Choroid plexus epithelial cell (primary cell): ENCODE measurements at regions not wholly inside any gene's neighbourhood (a gene's known extent, or its start where the extent isn't known, plus 50 kb on each side); places are given as distances from the start of the nearest gene placed in this dataset.
"Not testable (repeated sequence)": the region's sequence is repeated elsewhere in the genome, so short reads cannot be mapped to it uniquely, and the experiment has no call there.

ENCODE experiments used
- DNase-seq: peaks from one replicate; pipeline ENCODE4 v3.0.0-alpha.2; 2010; ENCODE audit warnings: low read depth
- H3K4me3 ChIP-seq: 2 replicates; pipeline ENCODE4 v1.5.1; 2011; ENCODE audit warnings: low read depth, mild to moderate bottlenecking, control low read depth, low read length, moderate library complexity
- CTCF ChIP-seq: conservative IDR thresholded peaks from 2 replicates; pipeline ENCODE4 v1.5.1; 2011; ENCODE audit warnings: low read depth, mild to moderate bottlenecking, control low read depth, inconsistent platforms, low read length, moderate library complexity

DNA sequence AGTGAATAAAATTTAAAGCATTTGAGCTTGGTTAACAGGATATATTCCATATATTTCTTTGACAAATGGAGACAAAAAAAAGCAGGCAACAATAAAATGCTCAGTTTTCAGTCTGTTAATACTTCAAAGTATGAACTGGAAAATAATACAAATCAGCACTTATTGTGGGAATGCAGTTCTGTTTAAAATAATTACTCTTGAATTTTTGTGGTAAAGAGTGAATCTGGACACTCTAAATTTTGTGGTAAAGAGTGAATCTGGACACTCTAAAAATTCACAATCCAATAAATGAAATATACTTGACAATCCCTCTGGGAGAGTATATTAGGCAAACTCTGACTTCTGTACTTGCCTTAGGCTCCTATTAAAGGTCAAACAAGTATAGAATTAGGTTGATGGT is 141.9 kb upstream of the RASA1 start:
- no peak for DNase-seq
- TF ChIP-seq CTCF = no peak

GRCh38 chr5:87126869-87127268 is 140.8 kb upstream of the RASA1 start:
- no peak overlapping the region for H3K4me3 ChIP-seq
- DNase-seq = no peak
- TF ChIP-seq CTCF = no peak

More for the DNA sequence above, 141.9 kb upstream of the RASA1 start:
- no peak overlapping the region for H3K4me3 ChIP-seq

DNA sequence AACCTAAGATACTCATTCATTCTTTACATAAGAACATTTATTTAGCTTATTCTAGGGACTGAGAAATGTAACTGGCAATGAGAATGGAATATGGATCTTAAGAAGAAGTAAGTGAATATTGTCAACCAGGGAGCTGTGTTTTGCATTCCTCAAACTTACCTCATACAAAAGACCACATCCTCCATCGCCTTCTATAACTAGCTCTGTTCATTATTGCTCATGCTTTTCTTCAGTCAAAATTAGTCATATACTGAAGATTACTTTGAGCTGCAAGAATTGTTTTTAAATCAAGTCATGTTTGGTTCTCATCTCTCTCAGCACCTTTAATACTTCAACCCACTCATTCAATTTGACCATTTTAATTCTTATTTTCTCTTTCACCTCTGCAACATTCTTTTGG is 140.3 kb upstream of the RASA1 start:
- DNase-seq = peak; percentile 59
- TF ChIP-seq CTCF = no peak
- no peak overlapping the region for H3K4me3 ChIP-seq

DNA sequence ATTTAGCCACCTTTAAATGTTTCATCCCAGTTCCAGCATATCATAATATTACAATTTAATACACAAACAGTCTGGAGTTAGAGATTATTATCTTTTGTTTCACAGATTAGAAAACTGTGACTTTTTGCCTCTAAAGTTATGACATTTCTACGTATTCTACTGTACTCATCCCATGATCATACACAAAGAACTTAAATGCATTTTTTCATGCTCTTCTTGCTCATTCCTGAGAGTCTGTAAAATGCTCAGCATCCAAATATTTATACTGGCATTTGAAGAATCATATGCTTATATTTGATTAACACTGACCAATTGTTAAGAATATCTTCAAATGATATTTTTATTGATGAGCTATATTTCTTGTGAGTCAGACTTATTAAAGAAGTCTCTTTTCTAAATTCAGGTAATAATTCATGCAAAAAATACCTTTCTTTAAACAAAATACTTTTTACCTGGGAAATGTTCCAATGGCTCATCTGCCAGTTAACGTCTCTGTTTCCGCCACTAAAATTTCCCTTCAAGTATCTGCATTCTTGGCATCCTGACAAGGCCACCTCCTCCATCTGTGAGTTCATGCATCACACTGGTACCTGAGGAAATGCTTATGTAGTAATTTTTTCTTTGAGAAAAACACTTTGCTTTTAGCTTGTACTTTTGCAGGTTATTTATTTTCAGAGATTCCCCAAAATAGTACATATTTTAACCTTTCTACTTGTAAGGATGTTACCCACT is 139.6 kb upstream of the RASA1 start:
- TF ChIP-seq CTCF = no peak
- no peak overlapping the region for H3K4me3 ChIP-seq
- DNase-seq = peak; percentile 43

DNA sequence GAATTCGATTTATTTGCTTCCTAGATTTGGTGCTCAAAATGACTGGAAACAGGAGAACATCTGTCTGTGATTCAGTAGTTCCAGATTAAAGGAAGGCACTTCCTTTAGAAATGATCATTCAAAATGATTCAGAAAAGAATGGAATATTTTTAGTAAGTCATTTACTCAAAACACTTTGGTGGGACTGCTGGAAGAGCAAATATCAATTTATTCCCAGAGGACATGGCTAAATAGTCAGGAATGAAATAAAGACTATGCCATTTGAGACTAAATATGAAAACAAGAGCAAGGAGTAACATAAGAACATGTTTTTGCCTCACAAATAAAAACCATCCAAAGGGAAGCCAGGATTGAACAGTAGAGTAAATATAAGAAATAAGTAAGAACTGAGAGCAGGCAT is 138.6 kb upstream of the RASA1 start:
- no peak overlapping the region for H3K4me3 ChIP-seq
- TF ChIP-seq CTCF = no peak
- DNase-seq = no peak

- no peak overlapping the region for H3K4me3 ChIP-seq
- TF ChIP-seq CTCF = no peak
- no peak for DNase-seq
Measured at GRCh38 chr5:87132696-87133095, 135.0 kb upstream of the RASA1 start.

DNA sequence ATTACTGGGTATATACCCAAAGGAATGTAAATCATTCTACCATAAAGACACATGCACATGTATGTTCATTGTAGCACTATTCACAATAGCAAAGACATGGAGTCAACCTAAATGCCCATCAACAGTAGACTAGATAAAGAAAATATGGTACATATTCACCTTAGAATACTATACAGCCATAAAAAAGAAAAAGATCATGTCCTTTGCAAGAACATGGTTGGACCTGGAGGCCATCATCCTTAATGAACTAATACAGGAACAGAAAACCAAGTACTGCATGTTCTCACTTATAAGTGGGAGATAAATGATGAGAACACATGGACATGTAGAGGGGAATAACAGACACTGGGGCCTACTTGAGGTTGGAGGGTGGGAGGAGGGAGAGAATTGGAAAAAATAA is 133.2 kb upstream of the RASA1 start:
- DNase-seq, H3K4me3 ChIP-seq: not testable (repeated sequence)
